ENCODE measurements at regions not wholly inside any gene's neighbourhood (a gene's known extent, or its start where the extent isn't known, plus 50 kb on each side); places are given as distances from the start of the nearest gene placed in this dataset.

- no peak for DNase-seq (ENCODE audit: extremely low read depth, low read depth)
Measured at GRCh38 chr7:25314094-25314730, 85.9 kb upstream of the NPVF start.

GRCh38 chr7:25314731-25315267, 86.5 kb upstream of the NPVF start:
- DNase-seq (ENCODE audit: extremely low read depth, low read depth), result no peak

- DNase-seq (ENCODE audit: extremely low read depth, low read depth), result no peak
Measured at GRCh38 chr7:25316366-25316765, 88.1 kb upstream of the NPVF start.

GRCh38 chr7:25318047-25318446, 89.8 kb upstream of the NPVF start:
- no peak for DNase-seq (ENCODE audit: extremely low read depth, low read depth)

GRCh38 chr7:25319707-25320106, 91.4 kb upstream of the NPVF start:
- DNase-seq (ENCODE audit: extremely low read depth, low read depth), result no peak

GRCh38 chr7:25320791-25321190, 92.5 kb upstream of the NPVF start:
- no peak for DNase-seq (ENCODE audit: extremely low read depth, low read depth)

DNA sequence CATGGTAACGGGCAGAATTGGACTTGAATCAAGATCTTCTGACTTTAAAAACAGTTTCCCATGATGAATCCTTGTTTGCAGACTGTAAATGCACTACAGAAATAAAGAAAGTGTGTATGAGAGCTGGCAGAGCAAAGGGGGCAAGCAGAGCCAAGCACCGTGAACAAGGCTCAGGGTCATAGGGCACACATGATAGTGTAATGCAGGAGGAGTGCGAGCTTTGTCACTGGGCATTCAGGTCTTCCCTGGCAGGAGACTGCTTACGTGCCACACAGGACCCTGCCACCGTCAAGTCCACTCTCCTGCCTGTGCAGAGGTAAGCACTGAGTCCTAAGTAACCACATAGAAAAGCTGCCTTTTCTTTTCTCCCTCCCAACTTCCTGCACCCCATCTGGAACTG, 93.1 kb upstream of the NPVF start:
- no peak for DNase-seq (ENCODE audit: extremely low read depth, low read depth)

GRCh38 chr7:25322473-25322872, 94.2 kb upstream of the NPVF start:
- DNase-seq (ENCODE audit: extremely low read depth, low read depth), result no peak

- no peak for DNase-seq (ENCODE audit: extremely low read depth, low read depth)
Measured at GRCh38 chr7:25325186-25325757, 97.0 kb upstream of the NPVF start.

DNA sequence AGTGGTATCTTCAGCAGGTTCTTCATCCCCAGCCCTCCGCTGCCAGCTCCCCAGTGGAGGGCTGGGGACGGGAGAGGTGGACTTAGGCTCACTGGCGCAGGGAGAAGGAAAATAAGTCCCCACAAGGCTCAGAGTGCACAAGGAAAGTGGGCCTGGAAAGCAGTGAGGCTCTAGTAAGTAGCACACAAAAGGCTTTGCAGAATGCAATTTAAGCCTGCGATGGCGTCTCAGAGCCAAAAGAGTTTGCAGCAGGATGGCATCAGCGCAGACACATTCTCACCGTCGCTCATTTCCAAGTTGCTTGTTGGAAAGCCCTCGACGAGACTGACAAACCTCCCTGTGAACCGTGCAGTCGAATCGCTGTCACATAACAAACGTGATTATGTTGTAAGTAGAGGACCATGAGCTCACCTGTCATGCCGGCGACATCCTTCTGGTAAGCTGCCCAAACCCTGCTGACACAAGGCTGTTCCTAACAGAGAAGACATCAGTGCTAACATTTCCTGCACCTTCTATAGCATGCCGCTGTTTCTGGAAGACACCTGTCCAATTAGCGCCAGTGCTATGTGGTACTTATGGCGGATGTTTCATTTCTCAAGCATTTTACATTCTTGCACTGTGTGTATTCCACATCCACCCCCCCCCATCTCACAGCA, 98.3 kb upstream of the NPVF start:
- no peak for DNase-seq (ENCODE audit: extremely low read depth, low read depth)

- no peak for DNase-seq (ENCODE audit: extremely low read depth, low read depth)
Measured at GRCh38 chr7:25329815-25330214, 101.5 kb upstream of the NPVF start.

GRCh38 chr7:25333296-25333928, 105.1 kb upstream of the NPVF start:
- no peak for DNase-seq (ENCODE audit: extremely low read depth, low read depth)

GRCh38 chr7:25347360-25348066, 119.2 kb upstream of the NPVF start:
- no peak for DNase-seq (ENCODE audit: extremely low read depth, low read depth)

- no peak for DNase-seq (ENCODE audit: extremely low read depth, low read depth)
Measured at GRCh38 chr7:25348104-25348503, 119.8 kb upstream of the NPVF start.

- no peak for DNase-seq (ENCODE audit: extremely low read depth, low read depth)
Measured at GRCh38 chr7:25349283-25350017, 121.2 kb upstream of the NPVF start.

GRCh38 chr7:25350041-25350440, 121.8 kb upstream of the NPVF start:
- no peak for DNase-seq (ENCODE audit: extremely low read depth, low read depth)

GRCh38 chr7:25351761-25352160, 123.5 kb upstream of the NPVF start:
- DNase-seq (ENCODE audit: extremely low read depth, low read depth), result no peak

DNA sequence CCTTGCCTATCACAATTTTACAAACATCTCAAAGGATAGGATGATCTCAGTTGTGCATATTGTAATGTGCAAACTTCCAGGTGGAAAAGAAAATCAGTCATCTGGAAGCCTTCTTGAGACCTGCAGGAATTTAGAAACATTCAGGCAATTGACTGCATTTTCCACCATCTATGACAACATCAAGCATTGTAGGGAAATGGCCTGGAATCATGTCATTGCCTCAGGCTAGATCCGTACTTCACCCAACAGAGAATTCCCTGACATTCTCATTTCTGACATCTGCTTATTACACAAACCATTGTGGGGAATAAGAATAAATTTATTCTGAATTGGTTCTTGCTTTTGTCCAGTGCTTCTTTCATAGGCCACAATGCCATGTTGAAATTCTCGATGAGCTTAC, 124.9 kb upstream of the NPVF start:
- DNase-seq (ENCODE audit: extremely low read depth, low read depth), result no peak

DNA sequence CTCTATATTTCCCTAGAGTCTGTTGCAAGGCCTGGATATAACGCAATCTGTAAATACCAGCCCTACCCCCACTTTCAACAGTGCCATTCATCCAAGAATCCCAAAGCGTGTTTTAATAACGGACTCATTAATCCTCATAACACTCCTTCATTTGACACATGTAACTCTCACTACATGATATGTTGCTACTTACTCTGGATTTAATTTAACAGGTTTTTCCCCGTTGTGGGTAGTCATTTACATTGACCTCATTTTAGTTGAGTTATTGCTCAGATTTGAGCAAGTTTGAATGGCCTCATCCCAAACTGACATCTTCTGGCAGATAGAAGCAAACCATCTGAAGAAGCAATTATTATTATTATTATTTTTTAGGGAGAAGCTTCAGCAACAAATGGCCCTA, 125.4 kb upstream of the NPVF start:
- DNase-seq (ENCODE audit: extremely low read depth, low read depth), result no peak

DNA sequence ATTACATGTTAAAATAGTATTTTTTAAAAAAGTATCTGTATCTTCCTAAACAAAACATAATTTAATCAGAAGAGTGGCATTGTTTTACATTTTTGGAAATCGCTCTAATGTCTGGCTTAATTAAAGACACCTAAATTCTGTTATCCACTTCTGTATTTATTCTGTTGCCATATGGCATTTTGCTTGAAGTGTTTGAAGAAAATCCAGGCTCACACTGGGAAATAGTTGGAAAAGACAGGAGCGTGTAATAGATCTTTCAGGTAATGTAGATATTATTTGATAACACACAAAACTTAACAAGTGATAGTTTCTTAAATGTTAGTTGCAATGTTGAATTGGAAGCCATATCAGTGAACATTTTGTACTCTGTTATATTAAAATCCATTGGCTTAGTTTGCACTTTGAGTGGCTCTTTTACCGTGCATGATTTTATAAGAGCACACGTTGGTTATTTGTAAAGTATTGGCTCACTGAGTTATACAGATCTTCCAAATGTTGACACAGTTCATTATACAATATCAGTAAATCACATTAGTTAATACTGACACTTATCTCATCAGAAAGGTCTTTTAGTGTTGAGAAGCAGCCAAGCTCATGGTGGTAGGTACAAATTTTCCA, 128.4 kb upstream of the NPVF start:
- DNase-seq (ENCODE audit: extremely low read depth, low read depth), result no peak
